Hepatocyte (in vitro differentiated cells): ENCODE measurements at regions not wholly inside any gene's neighbourhood (a gene's known extent, or its start where the extent isn't known, plus 50 kb on each side); places are given as distances from the start of the nearest gene placed in this dataset.

Source experiments
- DNase-seq: peaks from one replicate; pipeline ENCODE4 v3.0.0-alpha.2; 2016; ENCODE audit warnings: low spot score
- H2AFZ ChIP-seq: fragments of 200-600 bp; sonication (generic); 2 replicates; pipeline ENCODE4 v1.6.0; 2016; ENCODE audit warnings: antibody characterized with exemption, mild to moderate bottlenecking
- H3K27ac ChIP-seq: fragments of 200-600 bp; sonication (generic); 2 replicates; pipeline ENCODE4 v1.5.1; 2016; ENCODE audit warnings: mild to moderate bottlenecking
- H3K27me3 ChIP-seq: fragments of 200-600 bp; sonication (generic); 2 replicates; pipeline ENCODE4 v1.6.1; 2016
- H3K36me3 ChIP-seq: fragments of 200-600 bp; sonication (generic); replicated peaks from 2 replicates; pipeline ENCODE4 v1.5.1; 2016; ENCODE audit warnings: low read depth; ENCODE audit not compliant: insufficient read depth
- H3K4me1 ChIP-seq: fragments of 200-600 bp; sonication (generic); 2 replicates; pipeline ENCODE4 v1.5.1; 2016; ENCODE audit warnings: mild to moderate bottlenecking, moderate library complexity; ENCODE audit not compliant: insufficient read depth
- H3K4me2 ChIP-seq: fragments of 200-600 bp; sonication (generic); 2 replicates; pipeline ENCODE4 v1.6.0; 2016
- H3K4me3 ChIP-seq: fragments of 200-600 bp; sonication (generic); 2 replicates; pipeline ENCODE4 v1.5.1; 2016; ENCODE audit warnings: mild to moderate bottlenecking
- H3K79me2 ChIP-seq: fragments of 200-600 bp; sonication (generic); 2 replicates; pipeline ENCODE4 v1.6.0; 2017; ENCODE audit warnings: mild to moderate bottlenecking
- H3K9me2 ChIP-seq: fragments of 200-600 bp; sonication (generic); replicated peaks from 2 replicates; pipeline ENCODE4 v1.6.0; 2017; ENCODE audit warnings: mild to moderate bottlenecking; ENCODE audit not compliant: insufficient read depth
- H3K9me3 ChIP-seq: fragments of 200-600 bp; sonication (generic); 2 replicates; pipeline ENCODE4 v1.5.1; 2016; ENCODE audit warnings: low read depth, mild to moderate bottlenecking
- H4K20me1 ChIP-seq: fragments of 200-600 bp; sonication (generic); 2 replicates; pipeline ENCODE4 v1.6.0; 2016; ENCODE audit warnings: mild to moderate bottlenecking; ENCODE audit not compliant: insufficient read depth, poor library complexity, severe bottlenecking
- CTCF ChIP-seq: fragments of 200-600 bp; sonication (generic); IDR thresholded peaks from 2 replicates; pipeline ENCODE4 v1.5.1; 2016; ENCODE audit warnings: antibody characterized with exemption, mild to moderate bottlenecking; ENCODE audit not compliant: poor library complexity
- EZH2 ChIP-seq: fragments of 200-600 bp; sonication (generic); IDR thresholded peaks from 2 replicates; pipeline ENCODE4 v1.6.1; 2016; ENCODE audit warnings: antibody characterized with exemption, mild to moderate bottlenecking, borderline replicate concordance
- EZH2phosphoT487 ChIP-seq: fragments of 200-600 bp; sonication (generic); IDR thresholded peaks from one replicate; pipeline ENCODE4 v1.6.1; 2018; ENCODE audit warnings: antibody characterized with exemption, mild to moderate bottlenecking, low read depth, moderate library complexity; ENCODE audit not compliant: unreplicated experiment, severe bottlenecking
- WGBS: methylation state at CpG from one replicate; pipeline ENCODE4 v1.1.6; 2016; ENCODE audit warnings: low lambda C conversion rate; ENCODE audit errors: missing lambda C conversion rate; 5-methylcytosine and 5-hydroxymethylcytosine counted together

GRCh38 chr10:24035761-24036160 lies 173.2 kb upstream of the KIAA1217 start:
- WGBS: 92% methylated on average over 4 of the region's 4 CpGs
- no peak overlapping the region for H3K4me2 ChIP-seq
- no peak for DNase-seq
- H3K79me2 ChIP-seq: no peaks in the 10 kb centered on the region
- no peak overlapping the region for H3K27ac ChIP-seq
- no peaks in the 10 kb centered on the region for H4K20me1 ChIP-seq
- H3K4me3 ChIP-seq: no peak overlapping the region
- no peaks in the 10 kb centered on the region for H3K9me2 ChIP-seq
- no peaks in the 10 kb centered on the region for H3K9me3 ChIP-seq
- H3K4me1 ChIP-seq: no peaks in the 10 kb centered on the region
- no peak for TF ChIP-seq EZH2phosphoT487
- no peak for TF ChIP-seq CTCF
- no peak for TF ChIP-seq EZH2
- no peak overlapping the region for H2AFZ ChIP-seq
- no peaks in the 10 kb centered on the region for H3K36me3 ChIP-seq
- H3K27me3 ChIP-seq: no peaks in the 10 kb centered on the region

- no peaks in the 10 kb centered on the region for H3K36me3 ChIP-seq
- no peaks in the 10 kb centered on the region for H3K27me3 ChIP-seq
- H3K27ac ChIP-seq: no peak overlapping the region
- no peaks in the 10 kb centered on the region for H4K20me1 ChIP-seq
- H3K9me2 ChIP-seq: no peaks in the 10 kb centered on the region
- DNase-seq: no peak
- TF ChIP-seq CTCF: no peak
- TF ChIP-seq EZH2phosphoT487: no peak
- no peak for TF ChIP-seq EZH2
- H3K79me2 ChIP-seq: no peaks in the 10 kb centered on the region
- 87% methylated on average over 5 of the region's 5 CpGs for WGBS
- no peaks in the 10 kb centered on the region for H3K9me3 ChIP-seq
- no peak overlapping the region for H2AFZ ChIP-seq
- H3K4me3 ChIP-seq: no peak overlapping the region
- H3K4me1 ChIP-seq: no peaks in the 10 kb centered on the region
- no peak overlapping the region for H3K4me2 ChIP-seq
Observed at GRCh38 chr10:24039315-24039714, 169.6 kb upstream of the KIAA1217 start.

- H4K20me1 ChIP-seq: no peaks in the 10 kb centered on the region
Observed at GRCh38 chr10:24039897-24040296, 169.0 kb upstream of the KIAA1217 start.

More at GRCh38 chr10:24039897-24040296, 169.0 kb upstream of the KIAA1217 start:
- Histone ChIP-seq H3K9me2 (no peaks in the 10 kb centered on the region), H3K4me2 (no peak overlapping the region), H3K4me3 (no peak overlapping the region), H3K27ac (no peak overlapping the region), H3K27me3 (no peaks in the 10 kb centered on the region), H3K4me1 (no peaks in the 10 kb centered on the region), H3K36me3 (no peaks in the 10 kb centered on the region), H2AFZ (no peak overlapping the region), H3K9me3 (no peaks in the 10 kb centered on the region), H3K79me2 (no peaks in the 10 kb centered on the region)
- 85% methylated on average over 3 of the region's 3 CpGs for WGBS
- no peak for TF ChIP-seq CTCF
- DNase-seq: no peak
